ENCODE measurements at regions not wholly inside any gene's neighbourhood (a gene's known extent, or its start where the extent isn't known, plus 50 kb on each side); places are given as distances from the start of the nearest gene placed in this dataset.

DNA sequence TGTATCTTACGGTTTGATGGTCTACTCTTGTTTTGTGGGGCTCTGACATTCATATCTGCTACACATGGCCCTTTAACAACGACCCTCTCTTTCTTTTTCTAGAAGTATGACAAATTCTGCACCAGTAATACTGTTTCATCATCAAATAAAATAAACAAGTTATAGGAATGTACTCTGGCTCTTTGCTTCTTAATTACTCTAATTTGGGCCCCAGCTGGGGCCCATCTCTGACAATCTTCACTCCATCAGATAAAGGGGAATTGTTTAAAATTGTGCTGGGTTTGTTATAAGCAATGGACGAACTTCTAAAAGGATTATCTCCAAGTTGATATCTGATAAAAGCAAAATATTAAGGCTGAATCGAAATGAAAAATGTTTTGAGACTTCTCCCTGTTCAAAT is 343.6 kb upstream of the JAG1 start:
- ATAC-seq (no peak), DNase-seq (ENCODE audit: low spot score) (no peak), FAIRE-seq (no peak)
- no peak overlapping the region for H3K4me2 ChIP-seq (ENCODE audit: low read depth, low read length)
- H3K4me1 ChIP-seq (ENCODE audit: insufficient read depth, low read length): no peaks in the 10 kb centered on the region
- intact Hi-C loops (cut with micrococcal nuclease; ENCODE audit: unreplicated experiment) (no loop called here), in situ Hi-C loops (cut with HindIII; ENCODE audit: extremely low pct_ligation_motif_present, low pct_unique_long_range_greater_than_20kb) (no loop called here)
- H3K36me3 ChIP-seq (replicated peaks in 1 of 2; ENCODE audit: control insufficient read depth in 1 of 2, insufficient read depth in 2 of 2, low read length in 2 of 2): no peaks in the 10 kb centered on the region
- no peak overlapping the region for H3K4me3 ChIP-seq (replicated peaks in 1 of 3; ENCODE audit: insufficient read depth in 1 of 3, low read depth in 2 of 3, low read length in 3 of 3)
- no peaks in the 10 kb centered on the region for H3K79me2 ChIP-seq (ENCODE audit: insufficient read depth, low read length)
- H3K9me3 ChIP-seq (ENCODE audit: low read length): no peaks in the 10 kb centered on the region
- no peak overlapping the region for H2AFZ ChIP-seq (ENCODE audit: low read length)
- ChIA-PET CTCF (ENCODE audit: low intra/inter-chr PET ratio, low total read pairs) (no interaction called here), POLR2A (no interaction called here)
- no peak overlapping the region for H3K27ac ChIP-seq (ENCODE audit: extremely low read length, insufficient read depth, low read length)
- no TSS peak for BruUV-seq (replicated peaks)
- no peak for TF ChIP-seq HNRNPL (IDR thresholded peaks at IDR 0.05; ENCODE audit: low read depth, low read length)
- TF ChIP-seq, protein P1, sequence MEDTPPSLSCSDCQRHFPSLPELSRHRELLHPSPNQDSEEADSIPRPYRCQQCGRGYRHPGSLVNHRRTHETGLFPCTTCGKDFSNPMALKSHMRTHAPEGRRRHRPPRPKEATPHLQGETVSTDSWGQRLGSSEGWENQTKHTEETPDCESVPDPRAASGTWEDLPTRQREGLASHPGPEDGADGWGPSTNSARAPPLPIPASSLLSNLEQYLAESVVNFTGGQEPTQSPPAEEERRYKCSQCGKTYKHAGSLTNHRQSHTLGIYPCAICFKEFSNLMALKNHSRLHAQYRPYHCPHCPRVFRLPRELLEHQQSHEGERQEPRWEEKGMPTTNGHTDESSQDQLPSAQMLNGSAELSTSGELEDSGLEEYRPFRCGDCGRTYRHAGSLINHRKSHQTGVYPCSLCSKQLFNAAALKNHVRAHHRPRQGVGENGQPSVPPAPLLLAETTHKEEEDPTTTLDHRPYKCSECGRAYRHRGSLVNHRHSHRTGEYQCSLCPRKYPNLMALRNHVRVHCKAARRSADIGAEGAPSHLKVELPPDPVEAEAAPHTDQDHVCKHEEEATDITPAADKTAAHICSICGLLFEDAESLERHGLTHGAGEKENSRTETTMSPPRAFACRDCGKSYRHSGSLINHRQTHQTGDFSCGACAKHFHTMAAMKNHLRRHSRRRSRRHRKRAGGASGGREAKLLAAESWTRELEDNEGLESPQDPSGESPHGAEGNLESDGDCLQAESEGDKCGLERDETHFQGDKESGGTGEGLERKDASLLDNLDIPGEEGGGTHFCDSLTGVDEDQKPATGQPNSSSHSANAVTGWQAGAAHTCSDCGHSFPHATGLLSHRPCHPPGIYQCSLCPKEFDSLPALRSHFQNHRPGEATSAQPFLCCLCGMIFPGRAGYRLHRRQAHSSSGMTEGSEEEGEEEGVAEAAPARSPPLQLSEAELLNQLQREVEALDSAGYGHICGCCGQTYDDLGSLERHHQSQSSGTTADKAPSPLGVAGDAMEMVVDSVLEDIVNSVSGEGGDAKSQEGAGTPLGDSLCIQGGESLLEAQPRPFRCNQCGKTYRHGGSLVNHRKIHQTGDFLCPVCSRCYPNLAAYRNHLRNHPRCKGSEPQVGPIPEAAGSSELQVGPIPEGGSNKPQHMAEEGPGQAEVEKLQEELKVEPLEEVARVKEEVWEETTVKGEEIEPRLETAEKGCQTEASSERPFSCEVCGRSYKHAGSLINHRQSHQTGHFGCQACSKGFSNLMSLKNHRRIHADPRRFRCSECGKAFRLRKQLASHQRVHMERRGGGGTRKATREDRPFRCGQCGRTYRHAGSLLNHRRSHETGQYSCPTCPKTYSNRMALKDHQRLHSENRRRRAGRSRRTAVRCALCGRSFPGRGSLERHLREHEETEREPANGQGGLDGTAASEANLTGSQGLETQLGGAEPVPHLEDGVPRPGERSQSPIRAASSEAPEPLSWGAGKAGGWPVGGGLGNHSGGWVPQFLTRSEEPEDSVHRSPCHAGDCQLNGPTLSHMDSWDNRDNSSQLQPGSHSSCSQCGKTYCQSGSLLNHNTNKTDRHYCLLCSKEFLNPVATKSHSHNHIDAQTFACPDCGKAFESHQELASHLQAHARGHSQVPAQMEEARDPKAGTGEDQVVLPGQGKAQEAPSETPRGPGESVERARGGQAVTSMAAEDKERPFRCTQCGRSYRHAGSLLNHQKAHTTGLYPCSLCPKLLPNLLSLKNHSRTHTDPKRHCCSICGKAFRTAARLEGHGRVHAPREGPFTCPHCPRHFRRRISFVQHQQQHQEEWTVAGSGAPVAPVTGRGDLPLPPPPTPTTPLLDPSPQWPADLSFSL (CRISPR knock-in tag; IDR thresholded peaks at IDR 0.05): no peak
- 2% methylated on average over 4 of the region's 4 CpGs for WGBS (ENCODE audit: low lambda C conversion rate)
- H4K20me1 ChIP-seq (ENCODE audit: insufficient read depth, low read length): no peaks in the 10 kb centered on the region
- H3K27me3 ChIP-seq (ENCODE audit: control insufficient read depth in 1 of 2, insufficient read depth in 2 of 2, low read length in 2 of 2): 0 out of 5 replicates have a peak, but pooled peaks cover 0 to 5% of the 10 kb centered on the region in 2 experiments
- H3K9ac ChIP-seq (ENCODE audit: insufficient read depth, low read depth, low read length): no peak overlapping the region
